H9 (cell line): ENCODE measurements at regions not wholly inside any gene's neighbourhood (a gene's known extent, or its start where the extent isn't known, plus 50 kb on each side); places are given as distances from the start of the nearest gene placed in this dataset.

Experiments
- DNase-seq: peaks from one replicate; pipeline ENCODE4 v3.0.0-alpha.2; 2017
- H2AFZ ChIP-seq: one replicate; pipeline ENCODE4 v1.6.1; 2013; ENCODE audit warnings: mild to moderate bottlenecking, low read length, control low read depth, moderate library complexity
- H2AK5ac ChIP-seq: 2 replicates; pipeline ENCODE4 v1.6.1; 2013; ENCODE audit warnings: low read length, control low read depth, mixed read lengths; ENCODE audit not compliant: insufficient read length
- H2BK120ac ChIP-seq: one replicate; pipeline ENCODE4 v1.6.1; 2013; ENCODE audit warnings: low read depth, mild to moderate bottlenecking, low read length, control low read depth, inconsistent platforms; ENCODE audit not compliant: poor library complexity, severe bottlenecking
- H2BK12ac ChIP-seq: 2 replicates; pipeline ENCODE4 v1.6.1; 2013; ENCODE audit warnings: low read length, control low read depth, mixed read lengths, low read depth; ENCODE audit not compliant: insufficient read length
- H2BK15ac ChIP-seq: 2 replicates; pipeline ENCODE4 v1.6.1; 2013; ENCODE audit warnings: low read depth, low read length, control low read depth
- H2BK20ac ChIP-seq: one replicate; pipeline ENCODE4 v1.6.1; 2013; ENCODE audit warnings: low read depth, mild to moderate bottlenecking, low read length, control low read depth, inconsistent platforms; ENCODE audit not compliant: poor library complexity, severe bottlenecking
- H2BK5ac ChIP-seq: 2 replicates; pipeline ENCODE4 v1.6.1; 2013; ENCODE audit warnings: low read length, control low read depth, mixed read lengths; ENCODE audit not compliant: insufficient read length
- H3K14ac ChIP-seq: 2 replicates; pipeline ENCODE4 v1.6.1; 2013; ENCODE audit warnings: low read length, control low read depth; ENCODE audit not compliant: insufficient read depth
- H3K18ac ChIP-seq: 2 replicates; pipeline ENCODE4 v1.6.1; 2013; ENCODE audit warnings: low read depth, mild to moderate bottlenecking, mixed read lengths, low read length, control low read depth; ENCODE audit not compliant: insufficient read length
- H3K23ac ChIP-seq: 2 replicates; pipeline ENCODE4 v1.6.1; 2013; ENCODE audit warnings: low read length, control low read depth, mixed read lengths, low read depth; ENCODE audit not compliant: insufficient read length
- H3K23me2 ChIP-seq: 2 replicates; pipeline ENCODE4 v1.6.1; 2013; ENCODE audit warnings: low read depth, mild to moderate bottlenecking, mixed read lengths, low read length, control low read depth; ENCODE audit not compliant: insufficient read length, poor library complexity, severe bottlenecking
- H3K27ac ChIP-seq: 2 replicates; pipeline ENCODE4 v1.5.1; 2013; ENCODE audit warnings: low read length, control low read depth, mixed read lengths, low read depth; ENCODE audit not compliant: insufficient read length
- H3K27me3 ChIP-seq: 2 replicates; pipeline ENCODE4 v1.6.1; 2013; ENCODE audit warnings: low read length, control low read depth, inconsistent platforms; ENCODE audit not compliant: insufficient read depth
- H3K4ac ChIP-seq: 2 replicates; pipeline ENCODE4 v1.6.1; 2013; ENCODE audit warnings: low read depth, mild to moderate bottlenecking, control low read depth, inconsistent platforms, low read length, moderate library complexity
- H3K4me1 ChIP-seq: 2 replicates; pipeline ENCODE4 v1.6.1; 2013; ENCODE audit warnings: low read length, control low read depth, inconsistent platforms; ENCODE audit not compliant: insufficient read depth
- H3K4me2 ChIP-seq: 2 replicates; pipeline ENCODE4 v1.6.1; 2013; ENCODE audit warnings: low read length, control low read depth, mixed read lengths; ENCODE audit not compliant: insufficient read length, insufficient read depth
- H3K56ac ChIP-seq: 2 replicates; pipeline ENCODE4 v1.6.1; 2013; ENCODE audit warnings: low read depth, mild to moderate bottlenecking, mixed read lengths, low read length, control low read depth; ENCODE audit not compliant: insufficient read length
- H3K79me1 ChIP-seq: 2 replicates; pipeline ENCODE4 v1.6.1; 2013; ENCODE audit warnings: low read depth, mild to moderate bottlenecking, moderate library complexity, low read length, control low read depth, inconsistent platforms; ENCODE audit not compliant: insufficient read depth, poor library complexity, severe bottlenecking
- H3K79me2 ChIP-seq: 2 replicates; pipeline ENCODE4 v1.6.1; 2013; ENCODE audit warnings: low read length, control low read depth, inconsistent platforms; ENCODE audit not compliant: insufficient read depth
- H3K9ac ChIP-seq: 2 replicates; pipeline ENCODE4 v1.6.1; 2013; ENCODE audit warnings: low read length, control low read depth, mixed read lengths; ENCODE audit not compliant: insufficient read length; ENCODE audit errors: extremely low read depth
- H3K9me3 ChIP-seq: one replicate; pipeline ENCODE4 v1.6.1; 2013; ENCODE audit warnings: low read depth, low read length, inconsistent platforms; ENCODE audit not compliant: control insufficient read depth
- H3T11ph ChIP-seq: one replicate; pipeline ENCODE4 v1.6.1; 2013; ENCODE audit warnings: mild to moderate bottlenecking, low read length, control low read depth, inconsistent platforms
- H4K20me1 ChIP-seq: one replicate; pipeline ENCODE4 v1.6.1; 2013; ENCODE audit not compliant: control insufficient read depth, insufficient read length, insufficient read depth
- H4K5ac ChIP-seq: 2 replicates; pipeline ENCODE4 v1.6.1; 2013; ENCODE audit warnings: low read depth, mild to moderate bottlenecking, mixed read lengths, low read length, control low read depth; ENCODE audit not compliant: insufficient read length
- H4K8ac ChIP-seq: replicated peaks from 2 replicates; pipeline ENCODE4 v1.6.1; 2013; ENCODE audit warnings: low read length, control low read depth, mixed read lengths, low read depth; ENCODE audit not compliant: insufficient read length
- H4K91ac ChIP-seq: 2 replicates; pipeline ENCODE4 v1.6.1; 2013; ENCODE audit warnings: low read depth, mild to moderate bottlenecking, moderate library complexity, mixed read lengths, low read length, control low read depth; ENCODE audit not compliant: insufficient read length
- H3K27ac Mint-ChIP-seq, 3 experiments: 2 replicates in 2 of 3; 3 replicates in 1 of 3; pipeline ENCODE4 v1.8.0; 2020 to 2021; ENCODE audit warnings: mixed read lengths in 3 of 3, mild to moderate bottlenecking in 1 of 3, moderate library complexity in 1 of 3
- H3K27me3 Mint-ChIP-seq: 2 replicates; pipeline ENCODE4 v1.8.0; 2021; ENCODE audit warnings: low read depth, mild to moderate bottlenecking, moderate library complexity, mixed read lengths
- H3K36me3 Mint-ChIP-seq, 3 experiments: 2 replicates in 2 of 3; 3 replicates in 1 of 3; pipeline ENCODE4 v1.8.0; 2020 to 2021; ENCODE audit warnings: low read depth in 3 of 3, mixed read lengths in 3 of 3; ENCODE audit not compliant: insufficient read depth in 1 of 3
- H3K4me1 Mint-ChIP-seq, 2 experiments: 2 replicates each; pipeline ENCODE4 v1.8.0; 2020; ENCODE audit warnings: mixed read lengths in 2 of 2
- H3K4me3 Mint-ChIP-seq, 2 experiments: 2 replicates in 1 of 2; 3 replicates in 1 of 2; pipeline ENCODE4 v1.8.0; 2020 to 2021; ENCODE audit warnings: mild to moderate bottlenecking in 2 of 2, mixed read lengths in 2 of 2, moderate library complexity in 1 of 2
- H3K9me3 Mint-ChIP-seq, 2 experiments: 2 replicates in 1 of 2; 3 replicates in 1 of 2; pipeline ENCODE4 v1.8.0; 2020; ENCODE audit warnings: mild to moderate bottlenecking in 2 of 2, mixed read lengths in 2 of 2, moderate library complexity in 1 of 2
- WGBS: extraction: QIAGEN DNeasy Blood & Tissue Kit; methylation state at CpG from one replicate; pipeline ENCODE4 v1.1.7; 2013; ENCODE audit warnings: missing lambda C conversion rate, low lambda C conversion rate, mixed read lengths; ENCODE audit not compliant: insufficient read length; ENCODE audit errors: extremely low coverage; 5-methylcytosine and 5-hydroxymethylcytosine counted together
- TF ChIP-seq, protein P1 (sequence below): fragments of 200-600 bp; sonication (generic); conservative IDR thresholded peaks from 3 replicates; pipeline ENCODE4 v1.8.0; 2021; ENCODE audit warnings: antibody characterized with exemption, mild to moderate bottlenecking

DNA sequence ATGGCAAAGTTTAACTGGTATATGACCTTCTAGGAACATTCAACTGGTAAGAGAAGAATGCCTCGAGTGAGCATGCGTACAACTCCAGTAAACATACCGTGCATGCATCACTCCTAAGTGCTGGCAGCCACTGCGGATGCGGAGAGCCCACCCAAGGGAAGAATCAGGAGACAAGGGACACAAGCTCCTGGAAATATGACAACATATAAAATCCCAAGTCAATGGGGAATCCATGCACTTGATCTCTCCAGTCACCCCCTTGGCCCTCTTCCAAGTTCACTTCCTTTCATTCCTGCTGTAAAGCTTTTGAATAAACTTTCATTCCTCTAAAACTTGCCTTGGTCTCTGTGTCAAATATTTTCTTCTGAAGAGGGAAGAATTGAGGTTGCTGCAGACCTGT is 168.7 kb upstream of the TMCC3 start:
- no peaks in the 10 kb centered on the region for H4K20me1 ChIP-seq
- peaks cover 12 to 27% of the 10 kb centered on the region in 2 experiments for H3K9me3 Mint-ChIP-seq
- H3K56ac ChIP-seq, result no peak overlapping the region
- H3K79me1 ChIP-seq, result no peaks in the 10 kb centered on the region
- H2BK12ac ChIP-seq, result no peak overlapping the region
- H2BK20ac ChIP-seq, result no peak overlapping the region
- H3K27me3 Mint-ChIP-seq, result peaks cover 30% of the 10 kb centered on the region
- no peak overlapping the region for H2AK5ac ChIP-seq
- no peaks in the 10 kb centered on the region for H3K79me2 ChIP-seq
- no peak overlapping the region for H2AFZ ChIP-seq
- no peak overlapping the region for H2BK120ac ChIP-seq
- peak overlapping the region; percentile 35 for H2BK5ac ChIP-seq
- TF ChIP-seq, protein P1, sequence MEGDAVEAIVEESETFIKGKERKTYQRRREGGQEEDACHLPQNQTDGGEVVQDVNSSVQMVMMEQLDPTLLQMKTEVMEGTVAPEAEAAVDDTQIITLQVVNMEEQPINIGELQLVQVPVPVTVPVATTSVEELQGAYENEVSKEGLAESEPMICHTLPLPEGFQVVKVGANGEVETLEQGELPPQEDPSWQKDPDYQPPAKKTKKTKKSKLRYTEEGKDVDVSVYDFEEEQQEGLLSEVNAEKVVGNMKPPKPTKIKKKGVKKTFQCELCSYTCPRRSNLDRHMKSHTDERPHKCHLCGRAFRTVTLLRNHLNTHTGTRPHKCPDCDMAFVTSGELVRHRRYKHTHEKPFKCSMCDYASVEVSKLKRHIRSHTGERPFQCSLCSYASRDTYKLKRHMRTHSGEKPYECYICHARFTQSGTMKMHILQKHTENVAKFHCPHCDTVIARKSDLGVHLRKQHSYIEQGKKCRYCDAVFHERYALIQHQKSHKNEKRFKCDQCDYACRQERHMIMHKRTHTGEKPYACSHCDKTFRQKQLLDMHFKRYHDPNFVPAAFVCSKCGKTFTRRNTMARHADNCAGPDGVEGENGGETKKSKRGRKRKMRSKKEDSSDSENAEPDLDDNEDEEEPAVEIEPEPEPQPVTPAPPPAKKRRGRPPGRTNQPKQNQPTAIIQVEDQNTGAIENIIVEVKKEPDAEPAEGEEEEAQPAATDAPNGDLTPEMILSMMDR, result no peak
- no peaks in the 10 kb centered on the region for H3K23me2 ChIP-seq
- WGBS, result no CpG with 5 or more reads among the region's 5 CpGs
- no peak overlapping the region for H3K18ac ChIP-seq
- H3K27me3 ChIP-seq, result no peaks in the 10 kb centered on the region
- peaks cover 6 to 26% (median 9%) of the 10 kb centered on the region in 3 experiments; a peak in 6 of 7 replicates for H3K36me3 Mint-ChIP-seq
- H3K9ac ChIP-seq, result no peak overlapping the region
- H3K27ac Mint-ChIP-seq, result no peak overlapping the region
- H4K91ac ChIP-seq, result no peak overlapping the region
- no peak overlapping the region for H3K27ac ChIP-seq
- no peaks in the 10 kb centered on the region; the same call in 1 of the 2 replicates for H3K4me1 ChIP-seq
- H2BK15ac ChIP-seq, result no peak overlapping the region
- H3K4me2 ChIP-seq, result no peak overlapping the region
- no peak overlapping the region for H3K14ac ChIP-seq
- no peak overlapping the region for H3K23ac ChIP-seq
- no peak overlapping the region for H3T11ph ChIP-seq
- DNase-seq, result no peak
- no peak overlapping the region for H4K8ac ChIP-seq
- H3K4me1 Mint-ChIP-seq, result peaks cover 16 to 24% of the 10 kb centered on the region in 2 experiments
- H3K4me3 Mint-ChIP-seq, result no peak overlapping the region
- H3K4ac ChIP-seq, result no peak overlapping the region
- H3K9me3 ChIP-seq, result no peaks in the 10 kb centered on the region
- no peak overlapping the region for H4K5ac ChIP-seq
